HG03159 (cell line): ENCODE measurements at regions not wholly inside any gene's neighbourhood (a gene's known extent, or its start where the extent isn't known, plus 50 kb on each side); places are given as distances from the start of the nearest gene placed in this dataset.

Experiments used
- ATAC-seq: cut with Tn5 transposase; IDR thresholded peaks from one replicate; pipeline ENCODE4 v1.9.1; 2021; ENCODE audit warnings: mild to moderate bottlenecking, moderate library complexity; ENCODE audit not compliant: unreplicated experiment

DNA sequence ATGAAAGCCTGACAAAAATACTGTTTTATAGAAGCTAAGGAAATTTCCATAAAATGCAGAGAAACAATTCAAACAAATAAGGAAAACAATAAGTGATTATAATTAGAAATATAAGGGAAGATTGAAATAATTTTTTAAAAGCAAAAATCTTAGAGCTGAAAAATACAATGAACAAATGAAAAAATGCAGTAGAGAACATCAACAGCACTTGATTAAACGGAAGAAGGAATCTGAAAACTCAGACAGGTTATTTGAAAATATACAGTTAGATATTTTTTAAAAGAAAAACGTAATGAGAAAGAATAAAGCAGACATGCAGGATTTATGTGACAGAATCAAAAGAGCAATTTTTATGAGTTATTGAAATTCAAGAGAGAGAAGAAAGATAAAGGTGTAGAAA, 279.1 kb upstream of the MAGI2 start:
- no peak for ATAC-seq

DNA sequence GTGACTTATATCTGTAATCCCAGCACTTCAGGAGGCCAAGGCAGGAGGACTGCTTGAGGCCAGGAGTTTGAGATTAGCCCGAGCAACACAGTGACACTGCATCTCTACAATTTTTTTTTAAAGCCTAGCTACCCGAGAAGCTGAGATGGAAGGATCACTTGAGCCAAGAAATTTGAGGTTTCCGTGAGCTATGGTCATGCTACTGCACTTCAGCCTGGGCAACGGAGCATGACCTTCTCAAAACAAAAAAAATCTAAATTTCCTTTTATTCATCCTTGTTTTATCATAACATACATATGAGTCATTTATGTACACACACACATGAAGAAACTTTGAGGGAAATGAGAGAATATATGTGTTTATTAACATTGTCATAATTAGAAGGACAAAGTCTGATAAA, 277.5 kb upstream of the MAGI2 start:
- no peak for ATAC-seq

DNA sequence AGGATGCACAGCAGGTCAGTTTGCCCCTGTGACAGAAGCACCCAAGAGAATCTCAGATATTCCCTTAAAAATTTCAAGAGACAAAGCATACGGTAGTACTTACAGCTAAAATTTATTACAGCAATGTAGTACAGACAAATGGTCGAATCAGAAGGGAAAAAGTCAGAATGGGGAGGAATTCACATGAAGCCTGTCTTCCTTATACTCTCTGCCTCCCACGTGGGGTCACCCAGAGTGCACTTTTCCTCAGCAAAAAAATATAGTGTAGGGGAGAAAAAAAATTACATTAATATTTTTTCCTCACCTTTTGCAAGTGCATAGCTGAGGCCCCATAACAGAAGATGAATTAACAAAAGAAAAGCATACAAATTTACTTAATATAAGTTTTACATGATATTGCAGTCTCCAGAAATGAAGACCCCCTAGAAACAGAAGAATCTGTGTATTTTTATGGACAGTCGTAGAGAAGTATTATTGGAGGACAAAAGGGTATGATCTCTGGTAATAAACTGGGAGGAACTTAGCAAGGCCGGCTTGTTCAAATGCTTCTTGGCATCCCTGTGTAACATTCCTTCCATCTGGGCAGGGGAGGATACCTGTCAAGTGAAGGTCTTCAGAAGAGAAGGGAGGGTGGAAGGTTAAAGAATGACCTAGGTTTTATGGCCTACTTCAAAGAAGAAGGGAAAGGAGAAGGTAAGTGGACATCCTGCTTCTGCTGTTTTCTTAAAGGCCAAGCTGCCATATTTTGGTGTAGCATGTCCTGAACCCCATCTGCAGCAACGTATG, 270.6 kb upstream of the MAGI2 start:
- ATAC-seq = no peak

DNA sequence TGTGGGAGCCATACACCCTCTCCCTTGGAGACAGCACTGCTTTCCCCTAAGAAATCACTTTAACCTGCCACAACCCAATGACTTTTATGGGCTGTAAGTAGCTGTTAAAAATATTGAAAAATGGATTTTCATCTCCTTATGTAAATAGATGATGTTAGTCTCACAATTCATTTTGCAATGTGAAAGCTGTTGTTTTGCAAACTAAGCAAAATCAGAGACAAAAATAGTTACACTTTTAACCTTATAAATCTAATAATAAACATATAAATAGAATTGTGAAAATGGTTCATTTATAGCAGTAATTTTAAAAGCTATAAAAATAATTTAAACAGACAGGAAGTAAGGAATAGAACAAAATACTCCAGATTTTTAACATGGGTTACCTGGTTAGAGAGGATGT, 268.8 kb upstream of the MAGI2 start:
- no peak for ATAC-seq

DNA sequence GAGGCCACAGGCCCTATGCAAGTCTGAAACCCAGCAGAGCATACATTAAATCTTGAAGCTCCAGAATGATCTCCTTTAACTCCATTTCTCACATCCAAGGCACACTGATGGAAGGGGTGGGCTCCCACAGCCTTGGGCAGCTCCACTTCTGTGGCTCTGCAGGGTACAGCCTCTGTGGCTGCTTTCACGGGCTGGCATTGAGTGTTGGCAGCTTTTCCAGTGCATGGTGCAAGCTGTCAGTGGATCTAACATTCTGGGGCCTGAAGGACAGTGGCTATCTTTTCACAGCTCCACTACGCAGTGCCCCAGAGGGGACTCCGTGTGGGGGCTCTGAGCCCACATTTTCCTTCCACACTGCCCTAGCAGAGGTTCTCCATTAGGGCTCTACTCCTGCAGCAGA, 265.7 kb upstream of the MAGI2 start:
- ATAC-seq = no peak

DNA sequence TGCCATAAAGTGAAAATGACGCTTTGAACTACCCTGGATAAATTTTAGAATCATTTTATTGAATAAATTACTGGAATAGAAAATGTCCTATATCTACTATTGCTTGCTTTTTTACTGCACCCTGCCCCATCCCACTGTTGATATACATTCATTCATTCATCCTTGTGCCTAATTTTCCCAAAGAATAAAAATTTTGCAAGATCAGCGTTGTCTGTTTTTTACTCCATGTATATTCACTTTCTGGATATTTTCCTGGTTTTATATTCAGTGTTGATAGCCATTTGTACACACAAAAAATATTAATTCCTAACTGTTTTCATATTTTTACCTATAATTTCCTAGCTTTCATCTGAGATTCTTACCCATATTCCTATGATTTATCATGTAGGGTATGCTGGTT, 262.9 kb upstream of the MAGI2 start:
- ATAC-seq = no peak

DNA sequence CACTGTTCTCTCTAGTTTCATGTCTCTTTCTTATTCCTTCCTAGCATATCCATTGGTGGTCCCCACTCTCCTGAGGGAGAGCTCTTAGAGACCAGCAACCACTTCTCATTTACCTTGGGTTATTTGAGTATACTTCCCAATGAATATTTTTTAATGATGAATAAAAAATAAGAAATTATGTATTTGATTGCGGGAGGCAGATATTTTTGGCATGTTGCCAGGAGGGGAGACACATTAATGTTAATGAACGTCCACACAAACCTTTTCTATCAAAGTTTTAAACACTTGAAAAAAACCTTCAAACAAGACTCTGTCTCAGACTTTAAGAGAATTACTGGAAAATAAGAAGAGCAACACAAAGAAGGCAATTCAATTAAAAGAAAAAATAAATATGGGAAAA, 260.6 kb upstream of the MAGI2 start:
- ATAC-seq = no peak

DNA sequence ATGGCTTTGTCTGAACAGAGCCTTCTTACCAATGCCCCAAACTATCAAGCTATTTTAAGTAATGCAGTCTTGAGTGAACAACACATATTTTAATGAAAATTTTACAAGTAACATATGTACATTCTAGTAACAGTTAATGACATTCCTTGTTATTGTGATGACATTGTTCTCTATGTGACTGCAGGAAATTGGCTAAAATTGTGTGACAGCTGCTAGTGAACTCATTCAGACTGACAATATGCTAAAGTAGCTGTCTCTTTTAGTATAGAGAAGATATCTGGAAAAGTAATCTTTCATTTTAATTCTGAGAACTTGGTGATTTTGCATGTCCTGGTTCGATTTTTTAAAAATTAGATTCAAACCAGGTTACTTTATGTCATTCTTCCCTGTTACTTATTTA, 259.8 kb upstream of the MAGI2 start:
- no peak for ATAC-seq

DNA sequence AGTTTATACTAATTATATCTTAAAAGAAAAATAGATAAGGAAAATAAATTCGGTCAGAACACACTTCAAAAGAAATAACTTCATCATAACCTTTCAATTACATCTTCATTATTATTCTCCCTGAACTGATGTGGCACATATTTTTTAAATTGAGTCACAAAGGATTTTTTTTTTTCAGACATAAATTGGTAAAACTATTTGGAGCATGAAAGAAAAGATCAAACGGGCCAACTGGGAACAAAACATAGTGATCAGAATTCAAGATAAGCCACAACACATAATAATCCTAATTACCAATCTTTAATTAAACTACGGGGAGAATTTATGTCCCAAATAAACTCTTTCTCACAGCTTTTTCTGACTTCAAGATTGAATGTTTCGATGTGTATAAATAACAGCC, 258.2 kb upstream of the MAGI2 start:
- ATAC-seq = no peak

DNA sequence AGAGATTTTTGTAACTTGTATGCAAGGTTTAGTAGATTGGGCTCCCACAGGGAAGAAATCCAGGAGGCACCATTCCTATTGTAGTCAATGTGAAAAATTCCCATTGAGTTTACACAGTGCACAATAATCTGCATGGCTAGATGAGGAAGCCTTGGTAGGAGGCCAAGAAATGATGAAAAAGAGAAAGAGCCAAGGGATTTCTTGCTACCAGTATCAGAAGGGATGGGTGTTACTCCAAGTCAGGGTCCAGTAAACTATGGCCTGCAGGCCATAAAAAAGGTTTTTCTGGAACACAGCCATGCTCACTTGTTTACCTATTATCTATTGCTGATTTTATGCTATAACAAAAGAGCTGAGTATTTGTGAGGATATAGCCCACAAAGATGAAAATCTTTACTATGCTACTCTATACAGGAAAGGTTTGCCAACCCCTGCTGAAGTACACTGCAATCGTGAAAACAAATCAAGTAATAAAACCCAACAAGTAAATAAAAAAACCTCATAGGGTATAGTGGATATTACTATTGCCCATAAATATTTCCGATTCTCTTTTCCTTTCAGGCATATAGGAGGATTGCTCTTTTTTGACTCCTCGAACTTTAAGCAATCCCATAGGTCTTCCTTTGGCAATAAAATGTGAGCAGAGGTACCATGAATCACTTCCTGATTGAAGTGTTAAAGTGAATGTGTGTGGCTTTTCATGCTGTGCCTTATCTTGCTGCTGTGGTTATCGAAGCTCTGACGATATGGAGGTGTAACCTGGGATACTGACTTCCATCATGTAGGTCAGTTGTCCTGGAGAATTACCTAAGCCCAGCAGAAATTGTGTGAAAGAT, 256.3 kb upstream of the MAGI2 start:
- no peak for ATAC-seq

DNA sequence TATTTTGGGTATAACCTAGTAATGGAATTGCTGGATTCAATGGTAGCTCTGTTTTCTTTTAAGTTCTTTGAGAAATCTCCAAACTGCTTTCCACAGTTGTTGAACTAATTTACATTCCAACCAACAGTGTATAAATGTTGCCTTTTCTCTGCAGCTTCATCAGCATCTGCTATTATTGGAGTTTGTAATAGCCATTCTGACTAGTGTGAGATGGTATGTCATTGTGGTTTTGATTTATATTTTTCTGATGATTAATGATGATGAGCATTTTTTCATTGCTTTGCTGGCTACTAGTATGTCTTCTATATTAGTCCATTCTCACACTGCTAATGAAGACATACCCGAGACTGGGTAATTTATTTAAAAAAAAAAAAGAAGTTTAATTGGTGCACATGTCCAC, 248.6 kb upstream of the MAGI2 start:
- ATAC-seq = no peak

DNA sequence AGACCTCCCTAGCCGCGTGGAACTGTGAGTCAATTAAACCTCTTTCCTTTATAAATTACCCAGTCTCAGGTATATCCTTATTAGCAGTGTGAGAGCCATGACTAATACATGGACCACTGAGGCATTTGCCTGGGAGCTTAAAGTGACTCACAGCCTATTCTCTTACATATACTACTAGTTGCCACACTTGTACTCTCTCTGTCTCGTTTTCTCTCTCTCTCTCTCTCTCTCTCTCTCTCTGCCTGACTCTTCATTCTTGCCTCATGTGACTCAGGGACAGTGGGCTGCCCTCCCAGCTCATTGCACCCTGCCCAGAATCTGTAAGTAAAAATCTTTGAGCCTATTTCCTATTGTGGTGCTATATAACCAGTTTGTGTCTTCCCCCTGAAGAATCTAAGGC, 238.5 kb upstream of the MAGI2 start:
- ATAC-seq = no peak

DNA sequence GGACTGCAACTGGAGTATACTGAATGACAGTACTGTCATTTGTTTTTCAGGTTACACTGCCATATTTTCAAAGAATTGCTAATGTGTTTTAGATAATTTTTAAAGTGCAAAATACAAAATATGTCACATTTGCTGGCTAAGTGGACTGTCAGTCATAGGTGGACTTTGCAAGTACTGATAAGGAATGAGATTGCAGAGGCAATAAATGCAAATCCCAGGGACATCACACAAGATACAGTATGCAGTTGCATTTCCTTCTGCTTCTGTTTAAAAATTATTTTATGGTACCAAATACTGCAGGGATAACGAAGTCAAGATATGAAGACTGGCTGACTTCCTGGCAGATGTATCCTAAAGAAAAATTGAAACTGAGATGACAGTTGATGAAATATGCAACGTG, 237.6 kb upstream of the MAGI2 start:
- no peak for ATAC-seq

DNA sequence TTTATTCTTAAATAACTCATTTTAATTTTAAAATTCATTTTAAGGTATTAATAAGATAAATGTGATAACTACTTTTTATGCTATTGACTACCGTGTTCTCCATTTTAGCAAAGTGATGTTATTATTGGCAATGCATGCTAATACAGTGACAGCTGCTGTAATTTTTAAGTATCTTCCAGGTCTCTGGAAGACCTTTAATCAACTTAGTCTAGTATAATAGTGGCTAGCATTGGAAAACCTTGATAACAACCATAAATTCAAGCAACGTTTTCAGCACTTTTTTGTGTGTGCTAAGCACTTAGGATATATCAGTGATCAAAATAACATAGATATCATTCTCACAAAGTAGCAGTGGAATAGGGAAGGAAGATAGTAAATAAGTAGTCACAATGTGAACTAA, 230.9 kb upstream of the MAGI2 start:
- ATAC-seq = no peak

DNA sequence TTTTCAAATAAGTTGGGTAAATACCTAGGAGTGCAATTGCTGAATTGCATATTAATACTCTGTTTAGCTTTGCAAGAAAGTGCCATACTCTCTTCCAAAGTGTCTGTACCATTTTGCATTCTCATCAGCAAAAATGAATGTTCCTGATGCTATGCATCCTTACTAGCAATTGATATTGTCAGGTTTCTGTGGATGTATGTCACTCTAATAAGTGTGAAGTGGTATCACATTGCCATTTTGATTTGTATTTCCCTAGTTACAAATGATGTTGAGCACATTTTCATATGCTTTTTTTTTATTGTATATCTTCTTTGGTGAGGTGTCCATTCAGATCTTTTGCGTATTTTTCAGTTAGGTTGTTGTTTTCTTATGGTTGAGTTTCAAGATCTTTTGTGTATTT, 230.4 kb upstream of the MAGI2 start:
- ATAC-seq = no peak

DNA sequence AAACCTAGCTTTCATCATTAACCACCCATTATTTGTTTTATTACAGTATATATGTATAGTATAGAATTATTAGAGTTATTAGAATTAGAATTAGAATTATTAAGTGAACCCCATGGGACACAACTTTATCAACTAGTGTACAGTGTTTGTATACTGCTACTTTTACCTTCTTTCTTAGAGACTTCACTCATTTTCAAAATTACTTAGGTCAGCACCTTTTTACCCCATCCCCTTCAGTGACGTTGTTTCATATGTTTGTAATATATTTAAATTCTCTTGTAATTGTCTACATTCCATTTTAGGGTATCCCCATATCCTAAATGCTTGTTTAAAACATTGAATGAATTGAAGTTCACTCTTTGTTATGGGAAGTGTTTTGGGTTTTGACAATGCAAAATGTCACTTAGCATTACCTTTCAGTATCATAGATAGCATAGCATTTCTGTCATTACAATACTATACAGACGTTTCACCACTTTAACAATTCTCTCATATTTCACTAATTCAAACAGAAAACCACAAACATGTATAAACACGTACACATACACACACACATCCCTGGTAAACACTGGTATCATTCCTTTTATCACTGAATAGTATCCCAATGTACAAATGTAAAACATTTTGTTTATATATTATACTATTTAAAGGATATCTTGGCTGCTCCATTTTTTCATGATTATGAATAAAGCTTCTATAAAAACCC, 229.9 kb upstream of the MAGI2 start:
- ATAC-seq = no peak

DNA sequence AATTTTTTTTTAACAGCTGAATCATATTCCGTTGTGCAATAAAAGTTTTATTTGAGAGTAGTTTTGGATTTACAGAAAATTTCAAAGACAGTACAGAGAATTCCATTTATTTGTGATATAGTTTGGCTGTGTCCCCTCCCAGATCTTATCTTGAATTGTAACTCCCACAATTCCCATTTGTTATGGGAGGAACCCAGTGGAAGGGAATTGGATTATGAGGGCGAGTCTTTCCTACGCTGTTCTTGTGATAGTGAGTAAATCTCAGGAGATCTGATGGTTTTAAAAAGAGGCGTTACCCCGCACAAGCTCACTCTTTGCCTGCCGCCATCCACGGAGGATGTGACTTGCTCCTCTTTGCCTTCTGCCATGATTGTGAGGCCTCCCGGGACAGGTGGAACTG, 228.0 kb upstream of the MAGI2 start:
- no peak for ATAC-seq

DNA sequence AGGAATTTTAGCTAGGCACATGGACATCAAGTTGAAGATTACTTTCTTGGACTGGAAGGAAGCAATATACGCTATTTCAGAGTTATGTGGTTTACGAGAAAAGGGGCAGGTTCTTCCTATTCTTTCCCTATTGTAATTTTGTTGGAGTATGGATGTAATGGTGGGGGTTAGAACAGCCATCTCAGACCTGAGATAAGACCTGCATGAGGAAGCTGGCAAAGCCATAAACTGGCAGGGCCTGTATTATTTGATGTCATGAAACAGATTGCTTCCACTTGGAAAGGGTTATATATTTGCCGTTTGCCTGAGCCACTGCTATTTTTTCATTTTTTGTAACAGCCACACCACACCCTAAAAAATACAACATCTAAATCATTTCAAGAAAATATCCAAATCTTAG, 220.5 kb upstream of the MAGI2 start:
- no peak for ATAC-seq

DNA sequence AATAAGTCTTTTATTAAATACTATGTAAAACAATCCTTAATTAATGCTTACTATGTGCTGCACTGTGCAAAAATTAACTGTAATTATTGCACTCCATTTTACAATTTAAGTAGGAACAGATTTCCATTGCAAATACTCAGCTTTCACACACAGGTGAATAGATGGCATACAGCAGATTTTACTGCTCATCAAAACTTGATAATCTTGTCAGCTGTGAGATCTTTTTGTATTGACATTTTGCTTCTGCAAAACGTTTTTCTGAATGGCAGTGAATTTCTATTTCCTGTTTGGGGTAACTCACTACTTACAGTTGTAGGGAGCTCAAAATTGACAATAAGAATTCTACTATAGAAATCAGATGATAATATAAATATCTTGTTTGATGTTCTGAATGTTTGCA, 220.0 kb upstream of the MAGI2 start:
- no peak for ATAC-seq

DNA sequence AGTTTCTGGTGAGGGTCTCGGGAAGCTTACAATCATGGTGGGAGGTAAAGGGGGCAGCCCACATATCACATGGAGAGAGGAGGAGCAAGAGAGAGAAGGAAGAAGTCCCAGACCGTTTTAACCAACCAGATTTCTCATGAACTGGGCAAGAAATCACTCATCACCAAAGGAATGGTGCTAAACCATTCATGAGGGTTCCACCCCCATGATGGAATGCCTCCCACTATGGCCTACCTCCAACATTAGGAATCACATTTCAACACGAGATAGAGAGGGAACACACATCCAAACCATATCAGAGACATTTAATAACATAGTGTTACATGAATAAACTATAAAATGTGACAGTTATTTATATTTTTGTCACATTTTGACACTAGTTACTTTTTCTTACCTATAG, 214.8 kb upstream of the MAGI2 start:
- ATAC-seq = no peak

DNA sequence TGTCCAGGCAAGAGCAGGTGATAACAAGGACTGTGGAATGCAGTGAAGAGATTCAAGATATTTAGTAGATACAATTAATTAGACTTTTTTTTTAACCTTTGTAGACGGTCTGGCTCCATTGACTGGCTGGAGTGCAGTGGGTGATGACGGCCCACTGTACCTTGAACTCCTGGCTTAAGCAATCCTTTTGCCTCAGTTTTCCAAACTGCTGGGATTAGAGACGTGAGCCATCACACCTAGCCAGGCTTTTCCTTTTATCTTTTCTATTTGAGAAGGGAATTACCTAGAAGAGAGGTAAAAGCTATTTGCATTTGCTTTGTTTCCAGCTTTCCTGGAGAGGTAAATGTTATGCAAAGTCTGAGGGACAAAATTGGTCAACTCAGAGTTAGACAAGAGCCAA, 213.0 kb upstream of the MAGI2 start:
- ATAC-seq = no peak
